A549 (cell line): ENCODE measurements at regions not wholly inside any gene's neighbourhood (a gene's known extent, or its start where the extent isn't known, plus 50 kb on each side); places are given as distances from the start of the nearest gene placed in this dataset.
A peak's percentile ranks its signal among the peaks of the same experiment; 100 is the strongest.
"Not testable (repeated sequence)": the region's sequence is repeated elsewhere in the genome, so short reads cannot be mapped to it uniquely, and the experiment has no call there.

Experiments used
- ATAC-seq, 2 experiments: fragments of 200-7000 bp in 1 of 2; fragments of >200 bp in 1 of 2; cut with Nextera tagmentation in 1 of 2; cut with Tn5 transposase in 1 of 2; 3 replicates each; pipeline versions ENCODE4 v1.8.0 to v1.9.1; 2018 to 2020; ENCODE audit warnings: mild to moderate bottlenecking in 1 of 2, moderate library complexity in 1 of 2
- CTCF ChIA-PET: fragments of 300-600 bp; sonication (Branson Sonifier 250); formaldehyde crosslinking; extraction: SDS; loops from one replicate; lab custom pipeline; 2021; ENCODE audit warnings: antibody characterized with exemption, inconsistent platforms; lab: Yijun Ruan, JAX
- POLR2A ChIA-PET: fragments of 350-600 bp; formaldehyde crosslinking; extraction: SDS; loops from one replicate; lab custom pipeline; 2021; ENCODE audit warnings: antibody characterized with exemption, inconsistent platforms; lab: Yijun Ruan, JAX
- DNase-seq, 2 experiments: peaks; one replicate each; pipeline versions ENCODE4 v3.0.0 to v3.0.0-alpha.2; 2011 to 2016; ENCODE audit warnings: low read depth in 1 of 2, low spot score in 1 of 2
- FAIRE-seq: peaks from 2 replicates; lab custom pipeline; 2011; peaks lifted over from hg19 to GRCh38; lab: Jason Lieb, UNC
- H3K27ac ChIP-seq, 2 experiments: fragments of >200 bp; sonication (Bioruptor Twin); formaldehyde crosslinking; 3 replicates each; pipeline ENCODE4 v1.5.1; 2016 to 2017
- H3K4me1 ChIP-seq: fragments of >200 bp; sonication (Bioruptor Twin); formaldehyde crosslinking; 3 replicates; pipeline ENCODE4 v1.6.1; 2016
- H3K4me2 ChIP-seq: fragments of >200 bp; sonication (Bioruptor Twin); formaldehyde crosslinking; 3 replicates; pipeline ENCODE4 v1.6.1; 2016
- H3K4me3 ChIP-seq: fragments of >200 bp; sonication (Bioruptor Twin); formaldehyde crosslinking; 3 replicates; pipeline ENCODE4 v1.5.1; 2016
- H3K9me3 ChIP-seq: fragments of >200 bp; sonication (Bioruptor Twin); formaldehyde crosslinking; 3 replicates; pipeline ENCODE4 v1.6.1; 2016
- CBX8 ChIP-seq: fragments of 200-600 bp; sonication (generic); IDR thresholded peaks from 2 replicates; pipeline ENCODE4 v1.6.1; 2016
- CHD2 ChIP-seq: fragments of 150-350 bp; IDR thresholded peaks from 2 replicates; pipeline ENCODE4 v1.6.1; 2014; ENCODE audit warnings: low read length; ENCODE audit not compliant: partially characterized antibody
- CHD4 ChIP-seq: fragments of 200-600 bp; sonication (generic); IDR thresholded peaks from 2 replicates; pipeline ENCODE4 v1.6.1; 2016; ENCODE audit warnings: antibody characterized with exemption, mild to moderate bottlenecking, borderline replicate concordance
- CTCF ChIP-seq: fragments of >200 bp; sonication (Bioruptor Twin); formaldehyde crosslinking; IDR thresholded peaks from 3 replicates; pipeline ENCODE4 v1.5.1; 2016
- EHF ChIP-seq: fragments of 250-450 bp; sonication (Bioruptor Pico); IDR thresholded peaks from 2 replicates; pipeline ENCODE4 v1.5.0; 2020; ENCODE audit warnings: mild to moderate bottlenecking
- FOSL2 ChIP-seq, 2 experiments: fragments of 450-650 bp in 1 of 2; fragments of >200 bp in 1 of 2; sonication (Bioruptor Twin) in 1 of 2; formaldehyde crosslinking; IDR thresholded peaks; 2 replicates each; pipeline versions ENCODE4 v1.5.0 to v1.6.1; 2016 to 2020; ENCODE audit warnings: mild to moderate bottlenecking in 1 of 2, moderate library complexity in 1 of 2
- HOXB13 ChIP-seq: fragments of 250-450 bp; sonication (Bioruptor Pico); IDR thresholded peaks from 2 replicates; pipeline ENCODE4 v1.5.0; 2020; ENCODE audit warnings: low read depth, mild to moderate bottlenecking, moderate library complexity
- JUNB ChIP-seq: fragments of >200 bp; sonication (Bioruptor Twin); formaldehyde crosslinking; IDR thresholded peaks from 2 replicates; pipeline ENCODE4 v1.6.1; 2016
- MYC ChIP-seq: IDR thresholded peaks from 2 replicates; pipeline ENCODE4 v1.6.1; 2012; ENCODE audit warnings: mild to moderate bottlenecking, inconsistent platforms, low read length, improper control_type of control experiment, borderline replicate concordance
- NR3C1 ChIP-seq: fragments of >200 bp; sonication (Bioruptor Twin); formaldehyde crosslinking; IDR thresholded peaks from 3 replicates; pipeline ENCODE4 v1.6.1; 2017
- POLR2A ChIP-seq: IDR thresholded peaks from 2 replicates; pipeline ENCODE4 v1.6.1; 2012; ENCODE audit warnings: mild to moderate bottlenecking, low read length
- POLR2AphosphoS2 ChIP-seq: conservative IDR thresholded peaks from 2 replicates; pipeline ENCODE4 v1.6.1; 2012; ENCODE audit warnings: low read length, improper control_type of control experiment, inconsistent platforms
- RCOR1 ChIP-seq: fragments of 150-350 bp; IDR thresholded peaks from 2 replicates; pipeline ENCODE4 v1.6.1; 2014; ENCODE audit warnings: antibody characterized with exemption, low read length, low read depth
- SMC3 ChIP-seq: fragments of >200 bp; sonication (Bioruptor Twin); formaldehyde crosslinking; IDR thresholded peaks from 3 replicates; pipeline ENCODE4 v1.6.1; 2018; ENCODE audit warnings: inconsistent platforms
- TFCP2L1 ChIP-seq: fragments of 250-450 bp; sonication (Bioruptor Pico); IDR thresholded peaks from 2 replicates; pipeline ENCODE4 v1.5.0; 2021; ENCODE audit warnings: mild to moderate bottlenecking
- TP53 ChIP-seq: fragments of 250-450 bp; sonication (Bioruptor Pico); IDR thresholded peaks from 2 replicates; pipeline ENCODE4 v1.5.0; 2021; ENCODE audit warnings: mild to moderate bottlenecking, moderate library complexity
- USF2 ChIP-seq: fragments of 450-650 bp; IDR thresholded peaks from 2 replicates; pipeline ENCODE4 v1.6.1; 2014; ENCODE audit warnings: antibody characterized with exemption
- WGBS: methylation state at CpG from one replicate; pipeline ENCODE4 v1.1.6; 2017; ENCODE audit errors: missing lambda C conversion rate; 5-methylcytosine and 5-hydroxymethylcytosine counted together
- TF ChIP-seq, protein P1 (sequence below): fragments of 200-600 bp; sonication (generic); IDR thresholded peaks from 2 replicates; pipeline ENCODE4 v1.6.1; 2016; ENCODE audit warnings: antibody characterized with exemption, mild to moderate bottlenecking, moderate library complexity

DNA sequence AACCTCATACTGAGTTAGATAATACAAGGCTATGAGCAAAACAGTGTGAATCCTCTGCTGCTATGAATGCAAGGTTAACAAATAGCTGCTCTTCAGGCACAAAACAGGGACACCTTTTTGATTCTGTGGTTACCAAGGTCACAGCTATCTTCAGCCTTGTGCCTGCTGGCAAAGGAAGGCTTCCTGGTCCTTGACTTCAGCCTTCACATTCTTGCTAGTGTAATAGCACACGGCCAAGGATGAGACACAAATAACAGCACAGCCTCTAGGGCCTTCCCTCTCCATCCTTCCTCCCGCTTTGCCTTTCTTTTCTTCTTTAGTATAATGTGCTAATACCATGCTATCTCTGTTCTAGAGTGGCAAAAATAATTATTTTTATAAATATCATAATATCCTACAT lies 130.6 kb upstream of the CAV2 start (continued):
- TF ChIP-seq RCOR1 = no peak

- H3K9me3 ChIP-seq, CTCF ChIA-PET, ATAC-seq, H3K27ac ChIP-seq, FAIRE-seq, POLR2A ChIA-PET, H3K4me2 ChIP-seq, H3K4me3 ChIP-seq, DNase-seq: not testable (repeated sequence)
- 86% methylated on average over 7 of the region's 7 CpGs for WGBS
- peaks cover 15% of the 10 kb centered on the region for H3K4me1 ChIP-seq
Measured at GRCh38 chr7:116371536-116371935, 128.0 kb upstream of the CAV2 start.

GRCh38 chr7:116373229-116373628 lies 126.3 kb upstream of the CAV2 start:
- POLR2A ChIA-PET, FAIRE-seq, ATAC-seq, CTCF ChIA-PET, H3K4me1 ChIP-seq, H3K27ac ChIP-seq, H3K4me3 ChIP-seq, H3K4me2 ChIP-seq, DNase-seq, H3K9me3 ChIP-seq: not testable (repeated sequence)
- WGBS = 71% methylated on average over 3 of the region's 3 CpGs

- POLR2A ChIA-PET = no interaction called here
- CTCF ChIA-PET = interaction anchor here (1.4 kb wide), 1 partner anchor 10 kb away, joined by 4 read pairs; no protein-coding TSS in a partner anchor
- H3K27ac ChIP-seq = no peak overlapping the region
Measured at GRCh38 chr7:116377721-116378120, 121.8 kb upstream of the CAV2 start.

DNA sequence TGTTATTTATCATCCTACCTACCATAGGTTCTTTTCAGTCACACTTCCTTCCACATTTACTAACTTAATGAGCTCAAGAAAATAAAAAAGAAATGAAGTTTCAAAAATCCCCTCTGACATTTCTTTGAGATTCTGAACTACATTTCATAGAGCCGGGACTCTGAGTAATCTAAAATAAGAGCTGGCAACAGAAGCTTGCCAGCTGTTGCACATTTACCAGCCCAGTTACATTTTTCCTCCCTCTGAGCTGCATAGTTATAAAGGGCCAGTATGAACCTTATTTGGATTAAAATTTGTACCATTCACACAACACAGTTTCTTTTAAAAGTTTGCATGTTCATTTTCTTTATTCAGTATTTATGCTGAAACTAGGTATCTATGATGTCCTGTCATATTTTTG lies 119.5 kb upstream of the CAV2 start:
- no peak for TF ChIP-seq MYC
- TF ChIP-seq CHD4 = no peak
- TF ChIP-seq POLR2A = no peak
- no peak for TF ChIP-seq CBX8
- TF ChIP-seq POLR2AphosphoS2 = no peak
- TF ChIP-seq, protein P1, sequence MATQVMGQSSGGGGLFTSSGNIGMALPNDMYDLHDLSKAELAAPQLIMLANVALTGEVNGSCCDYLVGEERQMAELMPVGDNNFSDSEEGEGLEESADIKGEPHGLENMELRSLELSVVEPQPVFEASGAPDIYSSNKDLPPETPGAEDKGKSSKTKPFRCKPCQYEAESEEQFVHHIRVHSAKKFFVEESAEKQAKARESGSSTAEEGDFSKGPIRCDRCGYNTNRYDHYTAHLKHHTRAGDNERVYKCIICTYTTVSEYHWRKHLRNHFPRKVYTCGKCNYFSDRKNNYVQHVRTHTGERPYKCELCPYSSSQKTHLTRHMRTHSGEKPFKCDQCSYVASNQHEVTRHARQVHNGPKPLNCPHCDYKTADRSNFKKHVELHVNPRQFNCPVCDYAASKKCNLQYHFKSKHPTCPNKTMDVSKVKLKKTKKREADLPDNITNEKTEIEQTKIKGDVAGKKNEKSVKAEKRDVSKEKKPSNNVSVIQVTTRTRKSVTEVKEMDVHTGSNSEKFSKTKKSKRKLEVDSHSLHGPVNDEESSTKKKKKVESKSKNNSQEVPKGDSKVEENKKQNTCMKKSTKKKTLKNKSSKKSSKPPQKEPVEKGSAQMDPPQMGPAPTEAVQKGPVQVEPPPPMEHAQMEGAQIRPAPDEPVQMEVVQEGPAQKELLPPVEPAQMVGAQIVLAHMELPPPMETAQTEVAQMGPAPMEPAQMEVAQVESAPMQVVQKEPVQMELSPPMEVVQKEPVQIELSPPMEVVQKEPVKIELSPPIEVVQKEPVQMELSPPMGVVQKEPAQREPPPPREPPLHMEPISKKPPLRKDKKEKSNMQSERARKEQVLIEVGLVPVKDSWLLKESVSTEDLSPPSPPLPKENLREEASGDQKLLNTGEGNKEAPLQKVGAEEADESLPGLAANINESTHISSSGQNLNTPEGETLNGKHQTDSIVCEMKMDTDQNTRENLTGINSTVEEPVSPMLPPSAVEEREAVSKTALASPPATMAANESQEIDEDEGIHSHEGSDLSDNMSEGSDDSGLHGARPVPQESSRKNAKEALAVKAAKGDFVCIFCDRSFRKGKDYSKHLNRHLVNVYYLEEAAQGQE = no peak
- TF ChIP-seq HOXB13 (CRISPR knock-in tag) = no peak
- Histone ChIP-seq H3K4me2 (no peak overlapping the region), H3K4me1 (peaks cover 27% of the 10 kb centered on the region), H3K27ac (no peak overlapping the region), H3K9me3 (no peaks in the 10 kb centered on the region), H3K4me3 (no peak overlapping the region)
- no peak for ATAC-seq
- FAIRE-seq = peak; percentile 90
- no peak for DNase-seq
- ChIA-PET POLR2A (no interaction called here), CTCF (interaction anchor here (0.8 kb wide), 1 partner anchor 142 kb away, joined by 3 read pairs; no protein-coding TSS in a partner anchor)
- 68% methylated on average over 1 of the region's 1 CpG for WGBS

More at GRCh38 chr7:116377721-116378120, 121.8 kb upstream of the CAV2 start:
- no peak for TF ChIP-seq TP53 (CRISPR knock-in tag)
- TF ChIP-seq USF2 = no peak
- TF ChIP-seq CTCF = no peak
- TF ChIP-seq POLR2AphosphoS2 = no peak
- no peak for TF ChIP-seq TFCP2L1 (CRISPR knock-in tag)
- no peak for TF ChIP-seq NR3C1
- no peak for TF ChIP-seq CHD4
- TF ChIP-seq CHD2 = no peak
- TF ChIP-seq FOSL2 (IDR thresholded peaks at IDR 0.05) = no peak
- no peak for TF ChIP-seq FOSL2 (CRISPR knock-in tag; IDR thresholded peaks at IDR 0.05)
- no peak for TF ChIP-seq SMC3
- TF ChIP-seq JUNB = no peak
- no peak for TF ChIP-seq EHF (CRISPR knock-in tag)
- FAIRE-seq (no peak), DNase-seq (no peak), ATAC-seq (no peak)
- Histone ChIP-seq H3K4me2 (no peak overlapping the region), H3K4me3 (no peak overlapping the region), H3K9me3 (no peaks in the 10 kb centered on the region), H3K4me1 (peaks cover 8% of the 10 kb centered on the region; the same call in 2 of the 3 replicates)
- 93% methylated on average over 2 of the region's 2 CpGs for WGBS
